BJ (cell line): ENCODE measurements at regions not wholly inside any gene's neighbourhood (a gene's known extent, or its start where the extent isn't known, plus 50 kb on each side); places are given as distances from the start of the nearest gene placed in this dataset.
A peak's percentile ranks its signal among the peaks of the same experiment; 100 is the strongest.

Experiments used
- CTCF ChIA-PET: fragments of 350-600 bp; formaldehyde crosslinking; extraction: SDS; loops from one replicate; lab custom pipeline; 2021; ENCODE audit warnings: antibody characterized with exemption, inconsistent platforms; lab: Yijun Ruan, JAX
- POLR2A ChIA-PET: fragments of 300-600 bp; sonication (Branson Sonifier 250); formaldehyde crosslinking; extraction: SDS; loops from one replicate; lab custom pipeline; 2021; ENCODE audit warnings: antibody characterized with exemption; lab: Charles Lee
- DNase-seq: peaks from one replicate; pipeline ENCODE4 v3.0.0-alpha.2; 2011; ENCODE audit warnings: low read depth
- H3K27me3 ChIP-seq: 2 replicates; pipeline ENCODE4 v1.6.0; 2011; ENCODE audit warnings: low read length; ENCODE audit not compliant: control insufficient read depth, insufficient read depth
- H3K36me3 ChIP-seq: 2 replicates; pipeline ENCODE4 v1.5.1; 2011; ENCODE audit warnings: low read length; ENCODE audit not compliant: control insufficient read depth, insufficient read depth
- H3K4me3 ChIP-seq: 2 replicates; pipeline ENCODE4 v1.5.1; 2011; ENCODE audit warnings: low read depth, mild to moderate bottlenecking, control low read depth, low read length
- CTCF ChIP-seq: IDR thresholded peaks from 2 replicates; pipeline ENCODE4 v1.5.1; 2011; ENCODE audit warnings: low read depth, mild to moderate bottlenecking, control low read depth, inconsistent platforms, low read length, moderate library complexity; ENCODE audit not compliant: insufficient read depth

DNA sequence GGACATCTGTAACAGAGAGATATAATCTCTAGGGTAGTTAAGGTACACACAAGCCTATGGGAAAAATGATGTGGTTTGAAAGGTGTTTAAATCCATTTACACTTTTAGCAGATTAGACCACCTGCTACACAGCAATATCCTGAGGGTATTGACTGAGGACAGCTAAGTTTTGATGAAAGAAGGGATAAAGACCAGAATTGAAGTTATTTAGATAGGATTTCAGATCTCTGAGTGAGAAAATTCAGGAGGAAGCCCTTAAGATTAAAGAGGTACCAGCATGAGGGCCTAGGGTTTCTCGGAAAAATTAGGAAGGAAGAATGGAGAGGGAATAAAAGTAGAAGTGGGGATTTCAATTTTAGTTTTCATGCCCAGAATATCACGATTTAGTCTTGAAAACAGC is 267.3 kb downstream of the COX7C start:
- H3K4me3 ChIP-seq = no peak overlapping the region
- POLR2A ChIA-PET = no interaction called here
- TF ChIP-seq CTCF = no peak
- H3K36me3 ChIP-seq = no peaks in the 10 kb centered on the region
- CTCF ChIA-PET = interaction anchor here (1.6 kb wide), 1 partner anchor 84 kb away, joined by 8 read pairs; no protein-coding TSS in a partner anchor
- H3K27me3 ChIP-seq = no peaks in the 10 kb centered on the region
- no peak for DNase-seq

- H3K27me3 ChIP-seq = no peaks in the 10 kb centered on the region
- no peak for TF ChIP-seq CTCF
- H3K36me3 ChIP-seq = no peaks in the 10 kb centered on the region
- H3K4me3 ChIP-seq = no peak overlapping the region
- ChIA-PET CTCF (interaction anchor here (1.0 to 1.6 kb wide), 3 partner anchors 11 to 83 kb away, joined by 3 to 8 read pairs (median 4); no protein-coding TSS in a partner anchor), POLR2A (no interaction called here)
- DNase-seq = no peak
These were observed 267.9 kb downstream of the COX7C start for GRCh38 chr5:86885489-86886230.

- Histone ChIP-seq H3K27me3 (no peaks in the 10 kb centered on the region), H3K4me3 (no peak overlapping the region), H3K36me3 (no peaks in the 10 kb centered on the region)
- POLR2A ChIA-PET = no interaction called here
- no peak for TF ChIP-seq CTCF
- DNase-seq = no peak
- CTCF ChIA-PET = interaction anchor here (1.4 to 2.8 kb wide), 2 partner anchors 10 to 78 kb away, joined by 4 to 12 read pairs; no protein-coding TSS in a partner anchor
These were observed 272.6 kb downstream of the COX7C start for GRCh38 chr5:86890375-86890774.

DNA sequence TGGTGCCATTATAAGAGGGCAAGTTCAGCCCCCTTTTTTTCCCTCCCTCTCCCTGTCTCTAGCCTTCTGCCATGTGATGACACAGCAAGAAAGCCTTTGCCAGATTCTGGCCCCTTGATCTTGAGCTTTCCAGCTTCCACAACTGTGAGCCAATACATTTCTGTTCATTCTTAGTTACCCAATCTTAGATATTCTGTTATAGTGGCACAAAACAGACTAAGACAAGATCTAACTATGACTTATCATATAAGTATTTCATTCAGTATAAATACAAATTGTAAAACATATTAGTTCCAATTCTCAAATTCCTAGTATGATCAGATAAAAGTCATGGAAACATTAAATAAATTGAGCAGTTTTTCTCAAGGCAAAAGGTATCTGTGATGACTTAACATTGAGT is 276.3 kb downstream of the COX7C start:
- H3K4me3 ChIP-seq = no peak overlapping the region
- H3K36me3 ChIP-seq = no peaks in the 10 kb centered on the region
- POLR2A ChIA-PET = no interaction called here
- H3K27me3 ChIP-seq = no peaks in the 10 kb centered on the region
- CTCF ChIA-PET = interaction anchor here (1.9 kb wide), 1 partner anchor 13 kb away, joined by 12 read pairs; no protein-coding TSS in a partner anchor
- DNase-seq = peak; percentile 14
- no peak for TF ChIP-seq CTCF

DNA sequence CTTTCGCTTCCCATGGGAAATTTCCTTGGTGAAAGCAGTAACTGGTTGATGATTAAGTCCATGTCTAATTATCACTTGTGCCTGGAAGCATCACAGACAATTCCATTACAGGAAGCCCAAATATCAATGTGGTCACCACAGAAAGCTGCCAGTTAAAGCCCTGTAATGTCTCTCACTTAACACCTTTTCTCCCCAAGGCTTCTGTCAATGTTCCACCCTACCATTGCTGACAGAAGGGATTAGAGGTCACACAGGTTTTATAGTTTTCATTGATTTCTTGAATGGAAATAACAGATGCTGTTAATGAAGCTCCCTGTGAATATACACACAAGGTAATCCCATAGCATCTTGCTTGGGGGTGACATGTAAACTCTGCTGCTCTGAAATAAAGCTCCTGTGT is 279.2 kb downstream of the COX7C start:
- no peak overlapping the region for H3K4me3 ChIP-seq
- CTCF ChIA-PET = interaction anchor here (0.9 to 1.9 kb wide), 4 partner anchors 11 to 174 kb away, joined by 3 to 7 read pairs (median 4); no protein-coding TSS in a partner anchor
- no peak for TF ChIP-seq CTCF
- DNase-seq = no peak
- H3K27me3 ChIP-seq = no peaks in the 10 kb centered on the region
- POLR2A ChIA-PET = no interaction called here
- no peaks in the 10 kb centered on the region for H3K36me3 ChIP-seq
